ENCODE measurements at regions not wholly inside any gene's neighbourhood (a gene's known extent, or its start where the extent isn't known, plus 50 kb on each side); places are given as distances from the start of the nearest gene placed in this dataset.

DNA sequence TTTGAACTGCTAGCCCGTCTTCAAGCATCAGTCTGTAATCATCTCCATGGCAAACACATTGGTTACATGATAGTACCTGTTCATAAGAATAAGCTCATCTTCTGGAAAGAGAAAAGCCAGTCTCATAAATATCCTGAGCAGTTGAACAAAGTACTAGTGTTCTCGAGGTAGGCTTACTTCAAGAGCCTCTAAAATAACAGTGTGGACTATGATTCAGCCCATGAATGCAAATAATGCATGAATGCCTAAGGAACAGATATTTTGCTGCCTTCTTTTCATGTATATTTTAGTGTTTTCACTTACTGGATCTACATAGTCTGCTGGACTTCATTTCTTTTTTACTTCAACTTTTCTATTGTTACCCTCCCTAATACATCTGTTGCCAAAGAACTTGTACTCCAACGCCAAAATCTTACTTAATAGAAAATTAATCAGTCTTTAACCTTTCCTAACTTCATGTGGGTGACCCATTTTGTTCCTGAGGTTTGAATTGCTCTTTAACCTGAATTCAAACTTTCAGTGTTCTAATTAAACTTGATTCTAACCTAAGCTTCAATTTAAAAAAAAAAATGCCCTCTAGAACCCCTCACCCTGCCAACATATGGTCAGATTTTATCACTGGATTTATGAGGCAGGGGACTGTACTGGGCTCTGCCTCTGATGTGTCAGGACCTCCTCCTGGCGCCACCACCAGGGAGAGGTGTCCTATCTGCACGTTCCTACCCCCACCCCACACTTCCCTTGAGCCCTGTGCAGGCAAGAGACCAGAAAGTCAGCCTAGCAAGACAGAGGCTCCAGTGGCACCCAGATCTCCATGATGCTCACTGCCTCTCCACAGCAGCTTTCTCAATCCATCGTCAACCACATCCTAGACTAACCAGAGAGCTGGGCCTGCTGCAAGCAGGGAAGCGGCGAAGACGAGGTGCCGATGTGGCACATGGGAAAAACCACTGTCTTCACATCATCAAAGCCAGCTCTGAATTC, 264.7 kb upstream of the ID2 start:
- no peak for TF ChIP-seq CTCF (IDR thresholded peaks at IDR 0.05 in 4 of 5, conservative IDR thresholded peaks at IDR 0.05 in 1 of 5)
- no peak for TF ChIP-seq POLR2A (IDR thresholded peaks at IDR 0.05)
